H9 (cell line): ENCODE measurements at regions not wholly inside any gene's neighbourhood (a gene's known extent, or its start where the extent isn't known, plus 50 kb on each side); places are given as distances from the start of the nearest gene placed in this dataset.

Experiments used
- DNase-seq: peaks from one replicate; pipeline ENCODE4 v3.0.0-alpha.2; 2017
- H2AFZ ChIP-seq: one replicate; pipeline ENCODE4 v1.6.1; 2013; ENCODE audit warnings: mild to moderate bottlenecking, low read length, control low read depth, moderate library complexity
- H2AK5ac ChIP-seq: 2 replicates; pipeline ENCODE4 v1.6.1; 2013; ENCODE audit warnings: low read length, control low read depth, mixed read lengths; ENCODE audit not compliant: insufficient read length
- H2BK120ac ChIP-seq: one replicate; pipeline ENCODE4 v1.6.1; 2013; ENCODE audit warnings: low read depth, mild to moderate bottlenecking, low read length, control low read depth, inconsistent platforms; ENCODE audit not compliant: poor library complexity, severe bottlenecking
- H2BK12ac ChIP-seq: 2 replicates; pipeline ENCODE4 v1.6.1; 2013; ENCODE audit warnings: low read length, control low read depth, mixed read lengths, low read depth; ENCODE audit not compliant: insufficient read length
- H2BK15ac ChIP-seq: 2 replicates; pipeline ENCODE4 v1.6.1; 2013; ENCODE audit warnings: low read depth, low read length, control low read depth
- H2BK20ac ChIP-seq: one replicate; pipeline ENCODE4 v1.6.1; 2013; ENCODE audit warnings: low read depth, mild to moderate bottlenecking, low read length, control low read depth, inconsistent platforms; ENCODE audit not compliant: poor library complexity, severe bottlenecking
- H2BK5ac ChIP-seq: 2 replicates; pipeline ENCODE4 v1.6.1; 2013; ENCODE audit warnings: low read length, control low read depth, mixed read lengths; ENCODE audit not compliant: insufficient read length
- H3K14ac ChIP-seq: 2 replicates; pipeline ENCODE4 v1.6.1; 2013; ENCODE audit warnings: low read length, control low read depth; ENCODE audit not compliant: insufficient read depth
- H3K18ac ChIP-seq: 2 replicates; pipeline ENCODE4 v1.6.1; 2013; ENCODE audit warnings: low read depth, mild to moderate bottlenecking, mixed read lengths, low read length, control low read depth; ENCODE audit not compliant: insufficient read length
- H3K23ac ChIP-seq: 2 replicates; pipeline ENCODE4 v1.6.1; 2013; ENCODE audit warnings: low read length, control low read depth, mixed read lengths, low read depth; ENCODE audit not compliant: insufficient read length
- H3K23me2 ChIP-seq: 2 replicates; pipeline ENCODE4 v1.6.1; 2013; ENCODE audit warnings: low read depth, mild to moderate bottlenecking, mixed read lengths, low read length, control low read depth; ENCODE audit not compliant: insufficient read length, poor library complexity, severe bottlenecking
- H3K27ac ChIP-seq: 2 replicates; pipeline ENCODE4 v1.5.1; 2013; ENCODE audit warnings: low read length, control low read depth, mixed read lengths, low read depth; ENCODE audit not compliant: insufficient read length
- H3K27me3 ChIP-seq: 2 replicates; pipeline ENCODE4 v1.6.1; 2013; ENCODE audit warnings: low read length, control low read depth, inconsistent platforms; ENCODE audit not compliant: insufficient read depth
- H3K4ac ChIP-seq: 2 replicates; pipeline ENCODE4 v1.6.1; 2013; ENCODE audit warnings: low read depth, mild to moderate bottlenecking, control low read depth, inconsistent platforms, low read length, moderate library complexity
- H3K4me1 ChIP-seq: 2 replicates; pipeline ENCODE4 v1.6.1; 2013; ENCODE audit warnings: low read length, control low read depth, inconsistent platforms; ENCODE audit not compliant: insufficient read depth
- H3K4me2 ChIP-seq: 2 replicates; pipeline ENCODE4 v1.6.1; 2013; ENCODE audit warnings: low read length, control low read depth, mixed read lengths; ENCODE audit not compliant: insufficient read length, insufficient read depth
- H3K56ac ChIP-seq: 2 replicates; pipeline ENCODE4 v1.6.1; 2013; ENCODE audit warnings: low read depth, mild to moderate bottlenecking, mixed read lengths, low read length, control low read depth; ENCODE audit not compliant: insufficient read length
- H3K79me1 ChIP-seq: 2 replicates; pipeline ENCODE4 v1.6.1; 2013; ENCODE audit warnings: low read depth, mild to moderate bottlenecking, moderate library complexity, low read length, control low read depth, inconsistent platforms; ENCODE audit not compliant: insufficient read depth, poor library complexity, severe bottlenecking
- H3K79me2 ChIP-seq: 2 replicates; pipeline ENCODE4 v1.6.1; 2013; ENCODE audit warnings: low read length, control low read depth, inconsistent platforms; ENCODE audit not compliant: insufficient read depth
- H3K9ac ChIP-seq: 2 replicates; pipeline ENCODE4 v1.6.1; 2013; ENCODE audit warnings: low read length, control low read depth, mixed read lengths; ENCODE audit not compliant: insufficient read length; ENCODE audit errors: extremely low read depth
- H3K9me3 ChIP-seq: one replicate; pipeline ENCODE4 v1.6.1; 2013; ENCODE audit warnings: low read depth, low read length, inconsistent platforms; ENCODE audit not compliant: control insufficient read depth
- H3T11ph ChIP-seq: one replicate; pipeline ENCODE4 v1.6.1; 2013; ENCODE audit warnings: mild to moderate bottlenecking, low read length, control low read depth, inconsistent platforms
- H4K20me1 ChIP-seq: one replicate; pipeline ENCODE4 v1.6.1; 2013; ENCODE audit not compliant: control insufficient read depth, insufficient read length, insufficient read depth
- H4K5ac ChIP-seq: 2 replicates; pipeline ENCODE4 v1.6.1; 2013; ENCODE audit warnings: low read depth, mild to moderate bottlenecking, mixed read lengths, low read length, control low read depth; ENCODE audit not compliant: insufficient read length
- H4K8ac ChIP-seq: replicated peaks from 2 replicates; pipeline ENCODE4 v1.6.1; 2013; ENCODE audit warnings: low read length, control low read depth, mixed read lengths, low read depth; ENCODE audit not compliant: insufficient read length
- H4K91ac ChIP-seq: 2 replicates; pipeline ENCODE4 v1.6.1; 2013; ENCODE audit warnings: low read depth, mild to moderate bottlenecking, moderate library complexity, mixed read lengths, low read length, control low read depth; ENCODE audit not compliant: insufficient read length
- H3K27ac Mint-ChIP-seq, 3 experiments: 2 replicates in 2 of 3; 3 replicates in 1 of 3; pipeline ENCODE4 v1.8.0; 2020 to 2021; ENCODE audit warnings: mixed read lengths in 3 of 3, mild to moderate bottlenecking in 1 of 3, moderate library complexity in 1 of 3
- H3K27me3 Mint-ChIP-seq: 2 replicates; pipeline ENCODE4 v1.8.0; 2021; ENCODE audit warnings: low read depth, mild to moderate bottlenecking, moderate library complexity, mixed read lengths
- H3K36me3 Mint-ChIP-seq, 3 experiments: 2 replicates in 2 of 3; 3 replicates in 1 of 3; pipeline ENCODE4 v1.8.0; 2020 to 2021; ENCODE audit warnings: low read depth in 3 of 3, mixed read lengths in 3 of 3; ENCODE audit not compliant: insufficient read depth in 1 of 3
- H3K4me1 Mint-ChIP-seq, 2 experiments: 2 replicates each; pipeline ENCODE4 v1.8.0; 2020; ENCODE audit warnings: mixed read lengths in 2 of 2
- H3K4me3 Mint-ChIP-seq, 2 experiments: 2 replicates in 1 of 2; 3 replicates in 1 of 2; pipeline ENCODE4 v1.8.0; 2020 to 2021; ENCODE audit warnings: mild to moderate bottlenecking in 2 of 2, mixed read lengths in 2 of 2, moderate library complexity in 1 of 2
- H3K9me3 Mint-ChIP-seq, 2 experiments: 2 replicates in 1 of 2; 3 replicates in 1 of 2; pipeline ENCODE4 v1.8.0; 2020; ENCODE audit warnings: mild to moderate bottlenecking in 2 of 2, mixed read lengths in 2 of 2, moderate library complexity in 1 of 2
- CTCF ChIP-seq: fragments of 200-600 bp; sonication (generic); conservative IDR thresholded peaks from 3 replicates; pipeline ENCODE4 v1.8.0; 2021; ENCODE audit warnings: antibody characterized with exemption, mild to moderate bottlenecking
- WGBS: extraction: QIAGEN DNeasy Blood & Tissue Kit; methylation state at CpG from one replicate; pipeline ENCODE4 v1.1.7; 2013; ENCODE audit warnings: missing lambda C conversion rate, low lambda C conversion rate, mixed read lengths; ENCODE audit not compliant: insufficient read length; ENCODE audit errors: extremely low coverage; 5-methylcytosine and 5-hydroxymethylcytosine counted together

- Histone ChIP-seq H3K18ac (no peak overlapping the region), H3K27ac (no peak overlapping the region), H2BK12ac (no peak overlapping the region), H3K23ac (no peak overlapping the region), H3K79me2 (no peaks in the 10 kb centered on the region), H2AK5ac (no peak overlapping the region), H3K56ac (no peak overlapping the region), H3K4me1 (peaks cover 8% of the 10 kb centered on the region; the same call in 1 of the 2 replicates), H3K4me2 (no peak overlapping the region), H2AFZ (no peak overlapping the region), H2BK15ac (no peak overlapping the region), H3K4ac (no peak overlapping the region), H3T11ph (no peak overlapping the region), H4K91ac (no peak overlapping the region), H3K23me2 (no peaks in the 10 kb centered on the region), H3K27me3 (no peaks in the 10 kb centered on the region), H3K9ac (no peak overlapping the region), H4K8ac (no peak overlapping the region), H3K14ac (no peak overlapping the region), H3K79me1 (no peaks in the 10 kb centered on the region), H2BK20ac (no peak overlapping the region), H4K20me1 (no peaks in the 10 kb centered on the region), H4K5ac (no peak overlapping the region), H2BK120ac (no peak overlapping the region), H2BK5ac (no peak overlapping the region), H3K9me3 (no peaks in the 10 kb centered on the region)
- Mint-ChIP-seq H3K4me1 (peaks cover 45 to 49% of the 10 kb centered on the region in 2 experiments), H3K36me3 (no peaks in the 10 kb centered on the region; a peak in 1 of 7 replicates), H3K9me3 (no peaks in the 10 kb centered on the region), H3K27me3 (no peaks in the 10 kb centered on the region), H3K4me3 (no peak overlapping the region), H3K27ac (no peak overlapping the region)
- no CpG with 5 or more reads among the region's 1 CpG for WGBS
- TF ChIP-seq CTCF: no peak
- DNase-seq: no peak
Measured at GRCh38 chr3:90035643-90036042, 928.2 kb downstream of the EPHA3 start.
